HEK293 (cell line): ENCODE measurements at regions not wholly inside any gene's neighbourhood (a gene's known extent, or its start where the extent isn't known, plus 50 kb on each side); places are given as distances from the start of the nearest gene placed in this dataset.

Experiments
- CTCF ChIP-seq: fragments of 450-650 bp; formaldehyde crosslinking; IDR thresholded peaks from 2 replicates; pipeline ENCODE4 v1.5.1; 2016; ENCODE audit warnings: missing biosample characterization, missing genetic modification characterization
- SP2 ChIP-seq: fragments of 450-650 bp; formaldehyde crosslinking; IDR thresholded peaks from 2 replicates; pipeline ENCODE4 v1.5.1; 2016; ENCODE audit warnings: missing biosample characterization, missing genetic modification characterization
- SP3 ChIP-seq: fragments of 450-650 bp; formaldehyde crosslinking; IDR thresholded peaks from 2 replicates; pipeline ENCODE4 v1.5.1; 2016; ENCODE audit warnings: missing biosample characterization, missing genetic modification characterization
- ZBTB1 ChIP-seq: fragments of 450-650 bp; formaldehyde crosslinking; IDR thresholded peaks from 2 replicates; pipeline ENCODE4 v1.5.1; 2016; ENCODE audit warnings: missing biosample characterization, missing genetic modification characterization
- ZBTB11 ChIP-seq: fragments of 450-650 bp; formaldehyde crosslinking; conservative IDR thresholded peaks from 2 replicates; pipeline ENCODE4 v1.5.1; 2016; ENCODE audit warnings: low read depth, missing biosample characterization, missing genetic modification characterization
- ZNF155 ChIP-seq: fragments of 450-650 bp; formaldehyde crosslinking; IDR thresholded peaks from 2 replicates; pipeline ENCODE4 v1.5.1; 2016; ENCODE audit warnings: missing biosample characterization, missing genetic modification characterization
- ZNF26 ChIP-seq: fragments of 450-650 bp; formaldehyde crosslinking; IDR thresholded peaks from 2 replicates; pipeline ENCODE4 v1.5.1; 2016; ENCODE audit warnings: missing biosample characterization, missing genetic modification characterization
- ZNF350 ChIP-seq: fragments of 450-650 bp; formaldehyde crosslinking; IDR thresholded peaks from 2 replicates; pipeline ENCODE4 v1.5.0; 2017; ENCODE audit warnings: missing biosample characterization, mild to moderate bottlenecking, missing genetic modification characterization
- ZNF571 ChIP-seq: fragments of 450-650 bp; formaldehyde crosslinking; IDR thresholded peaks from 2 replicates; pipeline ENCODE4 v1.5.0; 2017; ENCODE audit warnings: missing biosample characterization, missing genetic modification characterization

- TF ChIP-seq CTCF: no peak
- no peak for TF ChIP-seq ZNF155 (tag by site-specific recombination)
- no peak for TF ChIP-seq SP2 (tag by site-specific recombination)
- no peak for TF ChIP-seq ZNF350 (tag by site-specific recombination)
- TF ChIP-seq ZNF571 (tag by site-specific recombination): no peak
- no peak for TF ChIP-seq ZBTB11 (tag by site-specific recombination)
- TF ChIP-seq ZNF26: no peak
- no peak for TF ChIP-seq SP3 (tag by site-specific recombination)
- TF ChIP-seq ZBTB1 (tag by site-specific recombination): no peak
Measured at GRCh38 chr10:83706952-83707582, 432.2 kb upstream of the GHITM start.
